ENCODE measurements at regions not wholly inside any gene's neighbourhood (a gene's known extent, or its start where the extent isn't known, plus 50 kb on each side); places are given as distances from the start of the nearest gene placed in this dataset.

DNA sequence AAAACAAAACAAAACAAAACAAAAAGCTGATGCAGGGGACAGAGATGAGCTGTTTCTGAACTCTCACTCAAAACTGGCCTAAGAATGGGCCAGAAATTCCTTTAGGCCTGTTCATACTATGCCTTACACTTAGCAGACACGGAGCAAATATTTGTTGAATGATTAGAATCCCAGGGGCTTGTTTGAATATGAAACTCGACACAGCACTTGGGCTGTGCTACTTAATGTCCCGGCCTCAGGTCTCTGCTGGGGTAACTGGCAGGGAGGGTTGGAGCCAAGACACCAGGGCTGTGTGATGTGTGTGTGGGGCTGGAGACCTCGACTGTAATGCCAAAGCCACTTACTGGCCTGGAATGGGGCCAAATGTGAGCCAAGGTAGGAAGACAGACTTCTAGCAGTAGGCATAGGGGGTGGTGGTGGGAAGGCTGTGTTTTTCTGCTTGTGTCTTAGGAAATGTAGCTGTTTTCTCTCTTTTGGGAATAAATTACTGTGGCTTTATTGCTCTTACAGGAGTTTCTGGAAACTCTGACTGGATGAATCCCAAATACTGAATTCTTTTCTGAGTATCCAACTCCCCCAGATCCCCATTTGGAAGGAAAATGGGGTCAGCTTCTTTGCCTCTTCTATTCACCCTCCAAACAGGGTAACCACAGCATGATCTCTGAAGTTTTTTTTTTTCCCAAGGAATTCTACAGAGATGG, 66.7 kb downstream of the EMX2 start:
- TF ChIP-seq, protein P1, sequence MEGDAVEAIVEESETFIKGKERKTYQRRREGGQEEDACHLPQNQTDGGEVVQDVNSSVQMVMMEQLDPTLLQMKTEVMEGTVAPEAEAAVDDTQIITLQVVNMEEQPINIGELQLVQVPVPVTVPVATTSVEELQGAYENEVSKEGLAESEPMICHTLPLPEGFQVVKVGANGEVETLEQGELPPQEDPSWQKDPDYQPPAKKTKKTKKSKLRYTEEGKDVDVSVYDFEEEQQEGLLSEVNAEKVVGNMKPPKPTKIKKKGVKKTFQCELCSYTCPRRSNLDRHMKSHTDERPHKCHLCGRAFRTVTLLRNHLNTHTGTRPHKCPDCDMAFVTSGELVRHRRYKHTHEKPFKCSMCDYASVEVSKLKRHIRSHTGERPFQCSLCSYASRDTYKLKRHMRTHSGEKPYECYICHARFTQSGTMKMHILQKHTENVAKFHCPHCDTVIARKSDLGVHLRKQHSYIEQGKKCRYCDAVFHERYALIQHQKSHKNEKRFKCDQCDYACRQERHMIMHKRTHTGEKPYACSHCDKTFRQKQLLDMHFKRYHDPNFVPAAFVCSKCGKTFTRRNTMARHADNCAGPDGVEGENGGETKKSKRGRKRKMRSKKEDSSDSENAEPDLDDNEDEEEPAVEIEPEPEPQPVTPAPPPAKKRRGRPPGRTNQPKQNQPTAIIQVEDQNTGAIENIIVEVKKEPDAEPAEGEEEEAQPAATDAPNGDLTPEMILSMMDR (conservative IDR thresholded peaks at IDR 0.05; ENCODE audit: low read length): no peak
- TF ChIP-seq EZH2phosphoT487 (IDR thresholded peaks at IDR 0.05; ENCODE audit: borderline replicate concordance, low read depth, low read length): no peak
